SH-SY5Y (cell line): ENCODE measurements at regions not wholly inside any gene's neighbourhood (a gene's known extent, or its start where the extent isn't known, plus 50 kb on each side); places are given as distances from the start of the nearest gene placed in this dataset.

ENCODE experiments used
- GATA2 ChIP-seq: IDR thresholded peaks from 2 replicates; pipeline ENCODE4 v1.6.1; 2011; ENCODE audit warnings: mild to moderate bottlenecking, low read depth, low read length
- GATA3 ChIP-seq: IDR thresholded peaks from 2 replicates; pipeline ENCODE4 v1.6.1; 2011; ENCODE audit warnings: low read depth, mild to moderate bottlenecking, low read length, moderate library complexity

DNA sequence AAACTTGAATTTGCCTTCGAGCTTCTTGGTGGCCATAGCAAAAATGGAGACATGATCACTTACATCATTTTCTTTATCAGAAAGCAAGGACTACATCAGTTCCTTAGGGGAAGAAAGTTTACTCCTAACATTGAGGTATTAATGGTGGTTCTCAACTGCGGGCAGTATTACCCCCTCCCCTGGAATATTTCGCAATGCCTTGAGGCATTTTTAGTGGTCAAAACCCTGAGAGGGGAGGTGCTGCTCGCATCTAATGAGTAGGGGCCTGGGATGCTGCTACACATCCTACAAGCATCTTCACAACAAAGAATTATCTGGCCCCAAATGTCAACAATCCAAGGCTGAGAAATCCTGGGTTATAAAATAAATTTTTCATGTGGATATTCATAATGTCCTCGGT, 222.2 kb upstream of the TSHZ2 start:
- TF ChIP-seq GATA2 (no peak), GATA3 (no peak)
